Right forelimb (tissue), 1 donor: ENCODE measurements at regions not wholly inside any gene's neighbourhood (a gene's known extent, or its start where the extent isn't known, plus 50 kb on each side); places are given as distances from the start of the nearest gene placed in this dataset.

Source experiments
- DNase-seq: peaks from one replicate; pipeline ENCODE4 v3.0.0-alpha.2; 2018

- no peak for DNase-seq
Measured at GRCh38 chr1:60573726-60574409, 500.3 kb upstream of the C1orf87 start.

- DNase-seq = no peak
Measured at GRCh38 chr1:60573121-60573520, 499.6 kb upstream of the C1orf87 start.

GRCh38 chr1:60572378-60572777, 498.8 kb upstream of the C1orf87 start:
- DNase-seq = no peak

GRCh38 chr1:60571811-60572210, 498.2 kb upstream of the C1orf87 start:
- no peak for DNase-seq

GRCh38 chr1:60569189-60569588, 495.6 kb upstream of the C1orf87 start:
- DNase-seq = no peak

- DNase-seq = no peak
Measured at GRCh38 chr1:60567256-60567655, 493.7 kb upstream of the C1orf87 start.

- peak; percentile 67 for DNase-seq
Measured at GRCh38 chr1:60564916-60565750, 491.6 kb upstream of the C1orf87 start.

GRCh38 chr1:60563777-60564535, 490.4 kb upstream of the C1orf87 start:
- no peak for DNase-seq

- DNase-seq = no peak
Measured at GRCh38 chr1:60562740-60563139, 489.2 kb upstream of the C1orf87 start.

GRCh38 chr1:60560701-60561100, 487.1 kb upstream of the C1orf87 start:
- DNase-seq = no peak

GRCh38 chr1:60558236-60558635, 484.7 kb upstream of the C1orf87 start:
- DNase-seq = no peak

- no peak for DNase-seq
Measured at GRCh38 chr1:60553730-60554129, 480.2 kb upstream of the C1orf87 start.

- no peak for DNase-seq
Measured at GRCh38 chr1:60547821-60548220, 474.3 kb upstream of the C1orf87 start.

- DNase-seq = no peak
Measured at GRCh38 chr1:60541831-60542532, 468.4 kb upstream of the C1orf87 start.

GRCh38 chr1:60540141-60540540, 466.6 kb upstream of the C1orf87 start:
- no peak for DNase-seq

GRCh38 chr1:60535713-60536112, 462.1 kb upstream of the C1orf87 start:
- DNase-seq = no peak

GRCh38 chr1:60527567-60527966, 454.0 kb upstream of the C1orf87 start:
- no peak for DNase-seq

- DNase-seq = no peak
Measured at GRCh38 chr1:60516996-60517395, 443.4 kb upstream of the C1orf87 start.

GRCh38 chr1:60510162-60510561, 436.6 kb upstream of the C1orf87 start:
- no peak for DNase-seq

- no peak for DNase-seq
Measured at GRCh38 chr1:60504206-60504840, 430.8 kb upstream of the C1orf87 start.

GRCh38 chr1:60503266-60503925, 429.8 kb upstream of the C1orf87 start:
- DNase-seq = peak; percentile 61

- DNase-seq = no peak
Measured at GRCh38 chr1:60502506-60502905, 428.9 kb upstream of the C1orf87 start.
